Lower leg skin (tissue), 4 donors: ENCODE measurements at regions not wholly inside any gene's neighbourhood (a gene's known extent, or its start where the extent isn't known, plus 50 kb on each side); places are given as distances from the start of the nearest gene placed in this dataset.

Experiments used
- DNase-seq, 2 donors: peaks; one replicate each; pipeline ENCODE4 v3.0.0-alpha.2; 2019; ENCODE audit warnings: low spot score in 2 of 2
- H3K4me3 ChIP-seq: fragments of 200-600 bp; sonication (generic); 2 replicates; pipeline ENCODE4 v1.5.1; 2017; ENCODE audit warnings: mild to moderate bottlenecking, low read depth; ENCODE audit not compliant: poor library complexity, severe bottlenecking
- POLR2A ChIP-seq, 2 donors: fragments of 450-650 bp; IDR thresholded peaks; one replicate each; pipeline ENCODE4 v1.6.1; 2016 to 2017; ENCODE audit warnings: antibody characterized with exemption in 2 of 2, mild to moderate bottlenecking in 1 of 2, moderate library complexity in 1 of 2
- WGBS, 2 donors: methylation state at CpG; one replicate each; pipeline ENCODE4 v1.1.5; 2018; 5-methylcytosine and 5-hydroxymethylcytosine counted together
- intact Hi-C: fragments of 100-400 bp; cut with DNase I; formaldehyde crosslinking; loops from one replicate; pipeline ENCODE4 v1.15.0; 2023; ENCODE audit warnings: low total_unique reads
- TF ChIP-seq, protein P1 (sequence below), 3 donors: fragments of 450-650 bp; IDR thresholded peaks; one replicate each; pipeline ENCODE4 v1.5.1; 2016; ENCODE audit warnings: antibody characterized with exemption in 3 of 3, mild to moderate bottlenecking in 3 of 3, moderate library complexity in 2 of 3

DNA sequence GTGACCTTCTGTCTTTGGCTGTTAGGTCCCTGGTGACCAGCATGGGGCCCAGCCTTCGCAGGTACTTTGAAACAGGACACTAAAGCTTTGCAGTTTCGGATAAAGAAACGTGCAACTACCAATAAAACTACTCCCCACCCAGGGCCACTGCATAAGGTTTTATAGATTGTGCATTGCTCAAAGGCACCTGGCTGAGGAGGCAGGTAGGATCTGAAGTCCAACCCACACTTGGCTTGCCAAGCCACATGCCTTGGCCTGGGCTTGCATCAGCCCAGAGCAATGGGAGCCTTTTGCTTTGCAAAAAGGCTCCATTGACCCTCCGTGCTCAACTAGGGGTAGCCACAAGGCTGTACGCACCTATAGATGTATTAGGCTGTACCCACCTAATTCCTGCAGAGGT, 84.4 kb upstream of the SYT6 start:
- WGBS, 2 donors, result 44 to 49% methylated on average over 5 of the region's 5 CpGs
- no peak for TF ChIP-seq POLR2A (IDR thresholded peaks at IDR 0.05)
- TF ChIP-seq, protein P1, sequence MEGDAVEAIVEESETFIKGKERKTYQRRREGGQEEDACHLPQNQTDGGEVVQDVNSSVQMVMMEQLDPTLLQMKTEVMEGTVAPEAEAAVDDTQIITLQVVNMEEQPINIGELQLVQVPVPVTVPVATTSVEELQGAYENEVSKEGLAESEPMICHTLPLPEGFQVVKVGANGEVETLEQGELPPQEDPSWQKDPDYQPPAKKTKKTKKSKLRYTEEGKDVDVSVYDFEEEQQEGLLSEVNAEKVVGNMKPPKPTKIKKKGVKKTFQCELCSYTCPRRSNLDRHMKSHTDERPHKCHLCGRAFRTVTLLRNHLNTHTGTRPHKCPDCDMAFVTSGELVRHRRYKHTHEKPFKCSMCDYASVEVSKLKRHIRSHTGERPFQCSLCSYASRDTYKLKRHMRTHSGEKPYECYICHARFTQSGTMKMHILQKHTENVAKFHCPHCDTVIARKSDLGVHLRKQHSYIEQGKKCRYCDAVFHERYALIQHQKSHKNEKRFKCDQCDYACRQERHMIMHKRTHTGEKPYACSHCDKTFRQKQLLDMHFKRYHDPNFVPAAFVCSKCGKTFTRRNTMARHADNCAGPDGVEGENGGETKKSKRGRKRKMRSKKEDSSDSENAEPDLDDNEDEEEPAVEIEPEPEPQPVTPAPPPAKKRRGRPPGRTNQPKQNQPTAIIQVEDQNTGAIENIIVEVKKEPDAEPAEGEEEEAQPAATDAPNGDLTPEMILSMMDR (IDR thresholded peaks at IDR 0.05), result no peak
- no peak for DNase-seq
- H3K4me3 ChIP-seq, result no peak overlapping the region
- intact Hi-C loops, result no loop called here

DNA sequence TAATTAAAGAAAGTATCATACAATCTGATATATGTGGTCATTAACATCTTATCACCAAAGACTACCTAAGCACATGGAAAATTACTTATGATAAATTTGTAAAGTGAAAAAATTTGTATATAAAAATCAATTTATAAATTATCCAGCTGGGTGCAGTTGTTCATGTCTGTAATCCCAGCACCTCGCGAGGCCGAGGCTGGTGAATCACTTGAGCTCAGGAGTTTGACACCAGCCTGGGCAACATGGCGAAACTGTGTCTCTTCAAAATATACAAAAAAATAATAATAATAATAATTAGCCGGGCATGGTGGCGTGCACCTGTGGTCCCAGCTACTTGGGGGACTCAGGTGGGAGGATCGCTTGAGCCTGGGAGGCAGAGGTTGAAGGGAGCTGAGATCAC, 82.8 kb upstream of the SYT6 start:
- DNase-seq, result no peak
- no peak overlapping the region for H3K4me3 ChIP-seq
- TF ChIP-seq, protein P1 (IDR thresholded peaks at IDR 0.05), result no peak
- no peak for TF ChIP-seq POLR2A (IDR thresholded peaks at IDR 0.05)
- intact Hi-C loops, result no loop called here
- 61 to 76% methylated on average over 7 of the region's 7 CpGs for WGBS, 2 donors

DNA sequence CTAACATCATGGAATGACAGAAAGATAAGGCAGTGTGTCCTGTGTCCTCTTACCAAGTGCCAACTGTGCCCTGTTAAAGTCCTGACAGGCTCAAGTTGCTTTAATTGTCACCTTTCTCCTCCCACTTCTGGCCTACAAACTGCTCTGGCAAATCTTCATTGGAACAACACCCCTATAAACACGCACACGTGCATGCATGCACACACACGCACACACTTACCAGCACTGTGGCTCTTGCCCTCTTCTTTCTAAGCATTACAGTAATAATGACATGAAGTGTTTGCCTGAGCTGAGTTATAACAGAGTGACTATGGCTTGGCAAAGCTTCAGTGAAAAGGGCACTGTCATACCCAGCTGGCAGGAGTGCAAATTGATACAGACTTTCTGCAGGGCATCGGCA, 82.3 kb upstream of the SYT6 start:
- WGBS, 2 donors, result 36 to 42% methylated on average over 4 of the region's 4 CpGs
- TF ChIP-seq, protein P1 (IDR thresholded peaks at IDR 0.05), result no peak
- TF ChIP-seq POLR2A (IDR thresholded peaks at IDR 0.05), result no peak
- no peak for DNase-seq
- no peak overlapping the region for H3K4me3 ChIP-seq
- intact Hi-C loops, result no loop called here

DNA sequence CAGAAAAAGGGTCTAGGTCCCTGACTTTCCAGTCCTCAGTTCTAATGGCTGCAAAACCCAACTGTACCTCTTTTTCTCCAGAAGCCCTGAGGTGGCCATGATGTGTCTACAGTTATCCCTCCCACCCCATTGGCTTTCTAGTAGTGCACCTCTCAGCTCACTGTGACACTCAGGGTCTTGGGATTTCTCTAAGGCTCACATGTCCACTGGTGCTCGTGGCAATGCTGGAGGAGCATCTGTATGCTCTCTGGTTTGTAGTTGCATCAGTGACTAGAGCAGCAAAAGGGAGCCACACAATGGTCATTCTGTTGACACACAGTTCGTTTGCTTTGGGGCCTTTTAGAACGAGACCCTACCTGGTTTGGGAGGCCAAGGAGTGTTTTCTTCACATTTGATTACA, 81.6 kb upstream of the SYT6 start:
- no peak for DNase-seq
- 53 to 67% methylated on average over 3 of the region's 3 CpGs for WGBS, 2 donors
- intact Hi-C loops, result no loop called here

DNA sequence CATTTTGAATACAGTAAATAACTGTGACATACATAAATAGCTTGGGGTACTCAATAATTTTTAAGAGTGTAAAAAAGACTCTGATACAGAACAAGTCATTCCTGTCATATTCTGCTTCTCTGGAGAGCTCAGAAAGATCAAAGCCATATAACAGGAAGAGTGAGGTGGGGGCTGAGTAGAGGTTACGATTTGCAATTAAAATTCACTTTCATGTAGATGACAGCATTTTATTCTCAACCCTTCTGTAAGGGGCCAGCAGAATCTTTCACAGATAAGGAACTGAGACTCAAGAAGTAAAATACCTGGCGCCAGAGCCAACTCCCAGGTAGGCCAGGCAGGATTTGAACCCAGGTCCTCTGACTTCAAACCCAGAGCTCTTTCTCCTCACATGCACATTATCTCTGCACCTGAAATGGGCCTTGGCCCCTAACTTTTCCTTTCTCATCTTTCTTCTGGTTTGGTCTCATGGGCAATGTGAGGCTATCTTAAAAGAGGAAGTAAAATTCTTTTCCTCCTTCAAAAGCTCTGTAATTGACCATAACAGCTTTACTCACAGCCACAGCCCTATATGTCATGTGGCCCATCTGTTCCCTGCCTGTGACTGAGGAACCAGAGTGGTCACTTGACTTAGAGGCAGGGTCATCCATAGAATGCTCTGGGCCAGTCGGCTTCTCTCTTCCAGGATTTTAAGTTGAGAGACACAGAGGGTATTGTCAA, 80.9 kb upstream of the SYT6 start:
- H3K4me3 ChIP-seq, result no peak overlapping the region
- intact Hi-C loops, result no loop called here
- no peak for TF ChIP-seq POLR2A (IDR thresholded peaks at IDR 0.05)
- TF ChIP-seq, protein P1 (IDR thresholded peaks at IDR 0.05), result no peak
- no peak for DNase-seq
- WGBS, 2 donors, result 65 to 70% methylated on average over 3 of the region's 3 CpGs

More for the DNA sequence above, 81.6 kb upstream of the SYT6 start:
- no peak overlapping the region for H3K4me3 ChIP-seq
- TF ChIP-seq, protein P1 (IDR thresholded peaks at IDR 0.05), result no peak
- no peak for TF ChIP-seq POLR2A (IDR thresholded peaks at IDR 0.05)

DNA sequence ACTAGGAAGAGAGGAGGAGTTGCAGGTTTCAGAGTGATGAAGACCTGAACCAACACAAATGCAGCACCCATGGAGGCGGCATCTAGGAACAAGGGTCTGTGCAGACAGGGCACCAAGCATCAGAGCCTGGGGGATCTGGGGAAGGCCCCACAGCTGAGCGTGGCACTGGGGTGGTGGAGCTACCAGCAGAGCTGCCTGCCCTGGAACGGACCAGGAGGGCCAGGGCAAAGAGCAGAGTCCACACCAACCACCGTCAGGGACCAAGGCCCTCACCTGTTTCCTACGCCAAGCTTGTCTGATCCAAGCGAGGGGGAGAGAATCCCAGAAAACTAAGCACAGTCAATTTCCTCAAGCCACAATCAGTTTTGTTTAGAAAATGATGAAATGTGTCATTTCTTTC, 79.0 kb upstream of the SYT6 start:
- intact Hi-C loops, result no loop called here
- 71 to 78% methylated on average over 6 of the region's 6 CpGs for whole genome bisulfite sequencing, 2 donors
- no peak for TF ChIP-seq POLR2A (IDR thresholded peaks at IDR 0.05)
- TF ChIP-seq, protein P1 (IDR thresholded peaks at IDR 0.05), result no peak
- DNase-seq, result no peak
- H3K4me3 ChIP-seq, result no peak overlapping the region
